ENCODE measurements at regions not wholly inside any gene's neighbourhood (a gene's known extent, or its start where the extent isn't known, plus 50 kb on each side); places are given as distances from the start of the nearest gene placed in this dataset.

- DNase-seq: no peak
Measured at GRCh38 chr3:102529452-102529851, 94.6 kb downstream of the ZPLD1 start.

DNA sequence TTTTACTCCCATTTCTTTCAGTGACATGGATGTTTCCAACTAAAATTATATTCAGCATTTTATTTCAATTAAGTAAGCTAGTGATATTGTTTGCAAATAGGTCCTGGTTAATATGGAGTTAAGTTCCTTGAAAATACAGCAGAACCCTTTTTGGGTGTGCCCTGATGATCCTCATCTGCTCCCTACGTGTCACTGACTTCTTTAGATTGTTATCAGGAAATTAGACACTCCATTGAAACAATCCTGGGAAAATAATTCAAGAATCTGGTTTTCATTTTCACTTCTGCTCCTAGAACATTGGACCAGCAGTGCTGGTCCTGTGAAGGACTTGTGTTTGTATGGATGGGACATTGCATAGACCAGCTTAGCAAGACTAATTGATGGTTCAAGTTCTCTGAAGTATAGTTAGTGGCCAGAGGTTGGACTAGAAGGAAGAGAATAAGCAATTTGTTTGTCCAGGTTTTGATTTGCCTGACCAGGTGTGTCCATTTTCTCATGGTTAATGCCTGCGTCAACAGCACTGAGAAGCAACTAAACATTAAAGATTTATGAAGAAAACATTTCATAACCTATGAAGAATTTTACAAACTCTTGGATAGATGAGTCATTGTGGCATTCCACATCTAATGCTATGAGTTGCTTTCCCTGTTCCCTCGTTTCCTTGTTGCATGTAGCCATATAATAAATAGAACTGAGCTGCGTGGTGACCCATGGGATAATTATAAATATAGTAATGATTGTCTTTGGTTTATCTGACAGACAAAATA lies 95.8 kb downstream of the ZPLD1 start:
- DNase-seq: no peak

DNA sequence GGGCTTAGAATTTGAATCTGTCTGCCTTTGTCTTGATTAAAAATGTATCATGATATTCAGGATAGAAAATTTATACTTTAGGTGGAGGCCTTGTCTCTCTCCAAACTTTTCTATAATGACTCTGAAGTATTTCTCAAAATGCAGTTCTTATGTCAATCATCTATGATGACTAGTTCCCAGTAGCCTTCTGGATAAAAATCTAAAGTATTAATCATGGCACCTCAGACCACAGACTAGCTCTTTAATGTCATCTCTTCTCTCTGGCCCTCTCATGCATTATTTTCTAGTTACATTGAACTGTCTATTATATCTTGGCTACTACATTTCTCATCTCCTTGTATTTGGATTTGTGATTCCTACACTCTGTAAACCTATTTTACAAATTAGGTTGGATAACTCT lies 96.9 kb downstream of the ZPLD1 start:
- no peak for DNase-seq

GRCh38 chr3:102532901-102533300 lies 98.1 kb downstream of the ZPLD1 start:
- no peak for DNase-seq

DNA sequence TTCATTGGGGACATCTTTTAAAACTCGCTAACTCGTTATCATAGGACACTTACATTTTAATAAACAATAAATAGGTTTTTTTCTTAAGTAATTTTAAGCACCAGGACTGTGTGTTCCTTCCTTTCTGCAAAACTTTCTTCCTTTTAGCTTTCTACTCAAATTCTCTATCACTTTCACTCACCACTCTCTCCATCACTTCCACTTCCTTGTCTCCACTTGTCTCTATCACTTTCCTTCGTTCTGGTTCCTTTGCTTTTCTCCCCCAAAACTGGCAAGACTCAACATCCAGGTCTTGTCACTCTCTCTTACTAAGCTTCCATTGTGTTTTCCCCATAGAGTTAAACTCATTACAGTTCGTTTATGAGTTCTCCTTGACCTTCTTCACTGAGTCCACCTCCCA lies 99.0 kb downstream of the ZPLD1 start:
- DNase-seq: no peak

- peak; percentile 16 for DNase-seq
Measured at GRCh38 chr3:102536456-102536855, 101.6 kb downstream of the ZPLD1 start.

DNA sequence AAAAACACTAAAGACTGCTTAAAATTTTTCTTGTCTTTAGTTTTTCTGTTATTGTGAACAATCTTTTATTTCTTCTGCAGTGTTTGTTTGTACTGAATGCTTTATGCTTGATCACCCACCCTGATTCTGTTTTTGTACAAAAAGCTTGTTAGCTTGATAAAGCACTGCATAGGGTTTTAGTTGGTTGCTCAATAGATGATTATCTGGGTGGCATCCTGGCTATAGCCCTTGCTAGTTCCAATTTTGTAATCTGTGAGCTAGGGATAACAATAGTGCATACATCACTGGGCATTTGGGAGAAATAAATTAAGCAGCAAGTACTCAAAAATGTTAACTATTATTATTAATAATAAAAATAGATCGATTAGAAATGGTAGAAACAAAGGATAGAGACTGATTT lies 102.3 kb downstream of the ZPLD1 start:
- no peak for DNase-seq

DNA sequence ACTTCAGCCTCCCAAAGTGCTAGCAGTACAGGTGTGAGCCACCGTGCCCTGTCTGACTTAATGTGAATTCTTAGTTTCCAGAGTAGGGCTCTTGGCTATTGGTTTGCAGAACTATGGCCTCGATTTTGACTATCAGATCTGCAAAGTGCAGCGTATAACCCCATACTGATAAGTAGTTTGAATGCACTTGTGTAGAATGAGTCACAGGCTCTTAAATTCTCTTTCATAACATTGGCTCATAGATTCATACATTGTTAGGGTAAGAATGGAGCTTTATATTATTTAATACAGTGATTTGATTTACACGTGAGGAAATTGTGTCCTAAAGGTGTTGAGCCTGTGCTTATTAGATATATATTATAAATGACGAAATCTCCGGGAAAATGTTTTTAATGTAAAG lies 109.9 kb downstream of the ZPLD1 start:
- no peak for DNase-seq

GRCh38 chr3:102545276-102545675 lies 110.5 kb downstream of the ZPLD1 start:
- no peak for DNase-seq

DNA sequence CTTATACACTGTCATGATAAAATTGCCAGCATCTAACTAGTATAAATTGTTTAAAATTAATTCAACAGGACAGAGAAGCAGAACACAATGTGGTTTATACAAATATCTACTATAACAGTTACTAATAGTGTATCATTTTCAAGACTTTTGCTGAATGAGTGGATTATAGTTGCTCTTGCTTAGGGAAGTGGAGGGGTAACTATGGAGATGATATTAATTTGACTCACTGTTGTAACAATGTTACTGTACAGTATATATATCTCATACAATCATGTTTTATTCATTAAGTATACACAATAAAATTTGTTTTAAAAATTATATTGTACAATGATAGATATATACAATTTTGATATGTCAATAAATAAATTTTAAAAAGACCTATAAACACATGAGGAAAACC lies 119.1 kb downstream of the ZPLD1 start:
- no peak for DNase-seq

DNA sequence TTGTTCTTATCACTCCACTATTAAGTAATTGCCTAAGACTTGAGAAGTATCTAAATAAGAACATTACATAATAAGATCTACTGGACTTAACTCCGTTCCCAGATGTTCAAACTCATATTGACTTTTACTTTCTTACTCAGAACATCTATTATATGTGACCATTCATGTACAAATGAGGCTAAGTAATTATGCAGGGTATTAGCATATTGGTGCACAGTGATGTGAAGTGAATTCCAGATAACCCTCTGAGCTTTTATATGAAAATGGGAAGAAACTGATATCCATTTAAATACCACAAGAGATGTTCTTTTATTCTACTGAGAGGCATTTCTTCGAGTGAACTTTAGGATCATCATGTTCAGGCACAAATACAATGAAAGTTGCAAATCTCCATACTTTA lies 135.7 kb downstream of the ZPLD1 start:
- no peak for DNase-seq

GRCh38 chr3:102571006-102571405 lies 136.2 kb downstream of the ZPLD1 start:
- DNase-seq: no peak

DNA sequence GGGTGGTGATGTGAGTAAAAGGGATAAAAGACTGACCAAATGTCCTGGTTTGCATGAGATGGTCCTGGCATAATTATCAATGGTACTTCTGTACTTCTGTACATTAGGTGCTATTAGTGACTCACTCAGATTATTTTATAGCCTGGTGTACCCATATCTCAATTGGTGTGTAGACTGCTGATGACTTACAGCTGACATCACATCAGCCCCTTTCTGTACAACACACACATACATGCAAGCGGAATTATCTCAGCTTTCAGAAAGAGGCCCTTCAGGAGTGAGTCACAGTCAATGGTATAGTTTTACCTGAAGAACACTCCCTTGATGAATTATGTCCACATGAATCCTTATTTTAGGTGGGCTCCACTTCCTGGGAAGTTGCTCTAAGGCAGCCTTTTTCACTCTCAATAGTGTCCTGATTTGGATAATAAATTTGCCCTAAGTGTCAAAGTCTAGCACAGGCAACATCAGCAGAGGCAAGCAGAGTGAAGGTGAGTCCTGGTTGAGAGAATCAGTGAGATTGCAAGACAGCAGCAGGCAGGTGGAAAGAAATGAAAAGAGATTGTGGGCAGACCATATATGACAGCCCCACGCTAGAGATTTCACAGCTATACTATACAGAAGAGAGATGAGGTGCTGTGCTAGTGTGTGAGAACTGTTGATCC lies 137.0 kb downstream of the ZPLD1 start:
- DNase-seq: no peak

DNA sequence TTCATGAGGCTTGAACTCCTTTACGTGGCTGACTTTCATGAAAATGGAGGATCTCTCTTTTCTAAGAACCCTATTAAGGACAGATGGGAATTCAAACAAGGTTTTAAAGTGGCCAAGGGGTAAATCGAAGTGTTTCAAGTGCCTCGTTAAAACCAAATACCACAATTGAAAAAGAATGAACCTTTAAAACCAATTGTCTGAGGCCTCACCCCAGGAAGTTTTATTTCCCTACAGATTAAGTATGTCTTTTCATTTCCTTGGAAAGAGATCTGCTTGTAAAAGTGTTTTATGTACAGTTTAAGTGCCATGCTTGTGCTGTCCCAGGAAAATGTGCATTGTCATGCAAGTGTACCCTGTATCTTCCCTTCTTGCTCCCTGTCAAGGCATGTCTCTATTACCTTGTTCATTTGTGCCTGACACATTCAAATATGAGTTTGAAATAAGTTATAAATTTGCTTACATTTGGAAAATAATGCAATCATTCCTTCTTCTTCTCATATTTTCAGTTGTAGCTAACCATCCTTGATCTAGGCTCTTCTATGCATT lies 138.7 kb downstream of the ZPLD1 start:
- no peak for DNase-seq

GRCh38 chr3:102574355-102574754 lies 139.5 kb downstream of the ZPLD1 start:
- DNase-seq: no peak

DNA sequence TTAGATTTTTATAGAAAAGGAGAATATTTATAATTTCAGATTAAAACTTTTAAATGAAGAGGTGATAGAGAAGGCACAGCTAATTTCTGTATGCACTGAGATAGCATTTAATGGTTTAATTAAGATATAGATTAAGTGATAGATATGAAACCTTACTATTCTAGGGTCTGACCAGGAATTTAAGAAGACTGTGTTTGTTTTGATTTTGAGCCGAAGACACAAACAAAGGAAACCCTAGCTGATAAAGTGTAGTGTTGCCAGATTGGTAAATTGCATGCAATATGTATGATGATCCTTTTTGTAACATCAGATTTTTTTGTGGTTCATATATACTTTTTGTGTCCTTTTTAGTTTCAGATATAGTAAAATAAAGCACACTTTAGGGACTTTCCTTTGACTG lies 141.8 kb downstream of the ZPLD1 start:
- DNase-seq: no peak

DNA sequence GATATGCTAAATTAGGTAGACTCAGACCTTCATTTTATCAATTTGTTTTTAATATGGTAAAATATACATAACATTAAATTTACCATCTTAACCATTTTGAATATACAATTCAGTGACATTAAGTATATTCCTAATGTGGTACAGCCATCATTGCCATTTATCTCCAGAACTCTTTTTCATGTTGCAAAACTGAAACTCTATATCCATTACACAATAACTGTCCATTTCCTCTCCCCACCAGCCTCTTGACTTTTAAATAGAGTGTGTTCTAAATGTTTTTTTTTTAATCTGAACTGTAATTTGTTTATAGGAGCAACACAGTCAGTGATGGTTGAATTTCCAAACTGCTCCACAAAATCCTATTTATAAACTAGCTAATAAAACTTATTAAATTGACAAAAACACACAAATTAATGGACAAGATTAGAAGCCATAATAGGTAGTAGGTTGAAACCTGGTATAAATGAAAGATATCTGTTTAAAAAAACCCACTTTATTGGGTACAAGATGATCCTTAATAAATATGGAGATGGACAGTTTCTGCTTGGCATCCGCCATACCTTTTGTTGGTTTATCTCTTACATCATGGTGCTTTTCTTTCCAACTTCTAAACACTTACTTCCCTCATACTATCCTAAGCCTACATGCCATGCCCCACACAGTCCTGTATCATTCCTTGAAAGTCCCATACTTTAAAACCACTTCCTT lies 142.4 kb downstream of the ZPLD1 start:
- no peak for DNase-seq

DNA sequence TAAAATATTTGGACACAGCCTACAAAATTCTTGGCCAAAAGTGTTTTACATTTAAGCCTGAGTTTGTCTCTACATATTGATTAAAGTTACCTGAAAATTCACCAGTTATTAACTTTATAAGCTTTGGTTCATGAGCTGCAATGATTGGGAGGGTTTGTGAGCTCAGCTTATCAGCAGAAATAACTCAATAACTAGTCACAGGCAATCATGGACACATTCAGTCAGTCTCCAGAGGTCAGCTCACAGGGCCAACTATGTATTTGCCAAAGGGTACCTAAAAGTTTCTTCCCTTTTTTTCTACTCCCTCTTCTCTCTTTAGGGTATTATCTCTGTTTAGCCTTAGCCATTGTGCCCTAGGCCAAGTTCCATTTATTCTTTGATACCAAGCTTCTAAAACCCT lies 145.9 kb downstream of the ZPLD1 start:
- DNase-seq: no peak

GRCh38 chr3:102586485-102586884 lies 151.7 kb downstream of the ZPLD1 start:
- no peak for DNase-seq

DNA sequence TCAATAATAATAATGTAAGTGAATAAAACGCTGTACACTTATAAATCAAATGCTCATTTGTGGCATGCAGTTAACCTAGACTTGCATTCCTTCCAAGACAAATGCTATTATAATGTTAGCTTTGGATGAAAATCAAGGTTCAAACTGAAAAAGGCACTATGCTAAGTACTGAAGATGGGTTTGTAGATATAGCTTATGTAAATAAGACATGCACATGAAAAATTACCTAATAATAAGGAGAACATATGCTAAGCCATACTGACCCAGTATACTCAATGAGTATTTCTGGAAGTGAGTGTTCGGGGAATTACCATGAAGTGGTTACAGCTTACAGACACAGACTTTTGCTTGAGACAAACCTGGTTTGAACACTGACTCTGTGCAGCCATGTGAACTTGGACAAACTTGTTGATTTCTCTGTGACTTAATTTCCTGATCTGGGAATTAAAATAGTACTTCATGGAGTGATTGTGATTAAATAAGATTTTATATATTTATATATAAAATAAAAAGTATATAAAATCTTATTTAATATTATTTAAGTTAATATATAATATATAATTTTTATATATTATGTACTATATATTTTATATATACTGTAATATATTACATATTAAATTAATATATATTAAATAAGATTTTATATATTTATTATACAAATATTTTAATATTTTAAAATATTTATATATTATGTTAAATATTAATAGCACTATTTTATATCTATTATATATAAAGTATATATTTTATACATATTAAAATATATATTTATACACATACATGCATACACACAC lies 159.2 kb downstream of the ZPLD1 start:
- DNase-seq: no peak

- DNase-seq: no peak
Measured at GRCh38 chr3:102595057-102595456, 160.2 kb downstream of the ZPLD1 start.

DNA sequence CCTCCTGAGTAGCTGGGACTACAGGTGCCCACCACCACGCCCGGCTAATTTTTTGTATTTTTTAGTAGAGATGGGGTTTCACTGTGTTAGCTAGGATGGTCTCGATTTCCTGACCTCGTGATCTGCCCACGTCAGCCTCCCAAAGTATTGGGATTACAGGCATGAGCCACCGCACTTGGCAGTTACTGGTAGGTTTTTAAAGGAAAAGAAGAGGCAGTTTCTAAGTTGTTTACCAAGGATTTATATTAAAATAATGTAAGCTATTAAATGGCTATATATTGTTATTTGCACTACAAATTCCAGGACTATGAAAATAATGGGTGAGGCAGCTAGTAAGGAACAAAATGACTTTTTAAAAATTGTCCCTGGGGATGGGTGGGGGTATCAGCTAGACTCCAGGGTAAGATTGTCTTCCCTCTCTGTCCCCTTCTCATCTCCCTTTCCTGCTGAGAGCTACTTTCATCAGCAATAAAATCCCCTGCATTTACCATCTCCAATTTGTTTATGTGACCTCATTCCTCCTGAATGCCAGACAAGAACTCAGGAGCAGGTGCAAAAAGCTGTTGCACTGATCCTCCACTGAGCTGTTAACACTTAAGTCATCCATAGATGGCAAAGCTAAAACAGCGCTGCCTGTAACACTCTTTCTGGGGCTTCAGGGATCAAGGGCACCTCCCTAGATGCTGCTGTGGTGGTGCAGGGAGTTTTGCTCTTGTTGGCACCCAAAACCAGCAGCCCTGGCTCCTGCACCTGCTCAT lies 165.2 kb downstream of the ZPLD1 start:
- no peak for DNase-seq
